HEK293 (cell line): ENCODE measurements at regions not wholly inside any gene's neighbourhood (a gene's known extent, or its start where the extent isn't known, plus 50 kb on each side); places are given as distances from the start of the nearest gene placed in this dataset.

Source experiments
- CTCF ChIA-PET: fragments of 350-600 bp; formaldehyde crosslinking; extraction: SDS; loops from one replicate; lab custom pipeline; 2021; ENCODE audit warnings: antibody characterized with exemption; lab: Yijun Ruan, JAX
- POLR2A ChIA-PET: fragments of 300-600 bp; formaldehyde crosslinking; extraction: SDS; loops from one replicate; lab custom pipeline; 2020; ENCODE audit warnings: antibody characterized with exemption, inconsistent platforms; lab: Yijun Ruan, JAX
- H3K27ac ChIP-seq: fragments of 200-500 bp; sonication (Bioruptor generic); 2 replicates; pipeline ENCODE4 v1.5.1; 2014; ENCODE audit warnings: low read depth, low read length, control low read depth, inconsistent platforms; ENCODE audit errors: extremely low read depth
- H3K36me3 ChIP-seq, 2 experiments: fragments of 200-500 bp in 1 of 2; sonication (Bioruptor generic) in 1 of 2; 1 replicate in 1 of 2; 2 replicates in 1 of 2; pipeline ENCODE4 v1.5.1; 2014 to 2017; ENCODE audit warnings: inconsistent platforms in 2 of 2, low read length in 2 of 2; ENCODE audit not compliant: control insufficient read depth in 2 of 2, insufficient read depth in 1 of 2
- H3K4me1 ChIP-seq: fragments of 200-500 bp; sonication (Bioruptor generic); 2 replicates; pipeline ENCODE4 v1.5.1; 2014; ENCODE audit warnings: mild to moderate bottlenecking, low read length, inconsistent platforms; ENCODE audit not compliant: control insufficient read depth, insufficient read depth
- H3K4me3 ChIP-seq: 2 replicates; pipeline ENCODE4 v1.5.1; 2011; ENCODE audit warnings: low read depth, mild to moderate bottlenecking, control low read depth, low read length, moderate library complexity
- H3K9me3 ChIP-seq: fragments of 200-500 bp; sonication (Bioruptor generic); 2 replicates; pipeline ENCODE4 v1.5.1; 2014; ENCODE audit warnings: low read depth, low read length, inconsistent platforms; ENCODE audit not compliant: control insufficient read depth, insufficient read depth
- BCL11B ChIP-seq: fragments of 450-650 bp; formaldehyde crosslinking; IDR thresholded peaks from 2 replicates; pipeline ENCODE4 v1.5.1; 2016; ENCODE audit warnings: low read depth, missing biosample characterization, missing genetic modification characterization
- PRDM2 ChIP-seq: fragments of 450-650 bp; formaldehyde crosslinking; IDR thresholded peaks from 2 replicates; pipeline ENCODE4 v1.5.1; 2016; ENCODE audit warnings: missing biosample characterization, missing genetic modification characterization, borderline replicate concordance
- RBAK ChIP-seq: fragments of 450-650 bp; formaldehyde crosslinking; IDR thresholded peaks from 2 replicates; pipeline ENCODE4 v1.5.1; 2016; ENCODE audit warnings: missing biosample characterization, missing genetic modification characterization
- WT1 ChIP-seq: fragments of 450-650 bp; formaldehyde crosslinking; IDR thresholded peaks from 2 replicates; pipeline ENCODE4 v1.5.1; 2016; ENCODE audit warnings: missing biosample characterization, missing genetic modification characterization
- YY1 ChIP-seq: fragments of 450-650 bp; formaldehyde crosslinking; IDR thresholded peaks from 2 replicates; pipeline ENCODE4 v1.5.1; 2018; ENCODE audit warnings: missing biosample characterization, missing genetic modification characterization
- ZIC2 ChIP-seq: fragments of 450-650 bp; formaldehyde crosslinking; IDR thresholded peaks from 2 replicates; pipeline ENCODE4 v1.5.1; 2016; ENCODE audit warnings: missing biosample characterization, missing genetic modification characterization
- ZNF169 ChIP-seq: fragments of 450-650 bp; formaldehyde crosslinking; IDR thresholded peaks from 2 replicates; pipeline ENCODE4 v1.5.1; 2016; ENCODE audit warnings: missing biosample characterization, missing genetic modification characterization
- ZNF510 ChIP-seq: fragments of 450-650 bp; formaldehyde crosslinking; IDR thresholded peaks from 2 replicates; pipeline ENCODE4 v1.5.1; 2018; ENCODE audit warnings: mild to moderate bottlenecking, missing genetic modification characterization, missing biosample characterization; ENCODE audit not compliant: insufficient replicate concordance
- ZNF514 ChIP-seq: fragments of 450-650 bp; formaldehyde crosslinking; IDR thresholded peaks from 2 replicates; pipeline ENCODE4 v1.5.1; 2016; ENCODE audit warnings: missing biosample characterization, missing genetic modification characterization
- ZNF529 ChIP-seq: fragments of 450-650 bp; formaldehyde crosslinking; IDR thresholded peaks from 2 replicates; pipeline ENCODE4 v1.5.1; 2017; ENCODE audit warnings: missing genetic modification characterization, missing biosample characterization; ENCODE audit not compliant: insufficient replicate concordance
- ZNF777 ChIP-seq: fragments of 450-650 bp; formaldehyde crosslinking; IDR thresholded peaks from 2 replicates; pipeline ENCODE4 v1.5.1; 2017; ENCODE audit warnings: missing biosample characterization, missing genetic modification characterization, borderline replicate concordance
- ZNF830 ChIP-seq: fragments of 450-650 bp; IDR thresholded peaks from 2 replicates; pipeline ENCODE4 v1.5.0; 2018; ENCODE audit warnings: missing biosample characterization, missing genetic modification characterization, low read depth, mild to moderate bottlenecking, moderate library complexity
- TF ChIP-seq, protein P1 (sequence below): sonication (generic); formaldehyde crosslinking; IDR thresholded peaks from 2 replicates; pipeline ENCODE4 v1.8.1; 2022; ENCODE audit warnings: mild to moderate bottlenecking, moderate library complexity, missing genetic modification reagents

DNA sequence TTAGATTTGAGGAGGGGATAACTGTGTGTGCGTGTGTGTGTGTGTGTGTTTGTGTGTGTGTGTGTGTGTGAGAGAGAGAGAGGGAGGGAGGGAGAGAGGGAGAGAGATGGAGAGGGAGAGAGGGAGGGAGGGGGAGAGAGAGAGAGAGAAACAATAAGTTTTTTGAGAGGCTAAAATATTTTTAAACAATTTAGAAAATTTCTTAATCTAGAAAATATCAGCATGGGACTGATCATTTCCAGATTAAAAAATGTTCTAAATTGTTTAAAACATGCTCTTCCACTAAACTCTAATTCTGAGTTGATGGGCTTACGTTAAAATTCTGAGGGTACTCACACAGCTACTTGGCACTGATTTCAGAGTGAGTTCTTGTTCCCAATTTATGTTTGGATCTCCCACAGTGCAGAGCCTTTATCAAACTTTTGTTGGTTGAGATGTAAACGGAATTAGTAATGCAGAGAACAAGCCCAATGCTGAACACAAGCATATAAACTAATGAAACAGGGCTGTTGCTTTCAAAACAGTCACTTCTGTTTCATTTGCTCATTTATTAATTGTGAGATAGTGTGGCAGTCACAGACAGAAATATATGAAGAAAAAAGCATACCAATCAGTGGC is 73.4 kb upstream of the RGS2 start (continued):
- no peak for TF ChIP-seq ZNF777
- no peak for TF ChIP-seq WT1 (tag by site-specific recombination)

- ChIA-PET CTCF (interaction anchor here (1.6 kb wide), 1 partner anchor 9 kb away, joined by 4 read pairs; no protein-coding TSS in a partner anchor), POLR2A (no interaction called here)
- no peak for TF ChIP-seq ZNF510 (tag by site-specific recombination)
- Histone ChIP-seq H3K36me3 (no peaks in the 10 kb centered on the region), H3K27ac (no peak overlapping the region), H3K4me3 (no peak overlapping the region), H3K9me3 (no peaks in the 10 kb centered on the region), H3K4me1 (no peaks in the 10 kb centered on the region)
Observed at GRCh38 chr1:192737306-192737705, 71.5 kb upstream of the RGS2 start.

GRCh38 chr1:192739476-192740184 is 69.2 kb upstream of the RGS2 start:
- TF ChIP-seq PRDM2 (tag by site-specific recombination) (no peak), ZIC2 (tag by site-specific recombination) (no peak), YY1 (tag by site-specific recombination) (no peak), ZNF830 (tag by site-specific recombination) (no peak), ZNF169 (no peak), ZNF529 (no peak), RBAK (tag by site-specific recombination) (no peak), BCL11B (tag by site-specific recombination) (no peak), ZNF514 (tag by site-specific recombination) (no peak)
- TF ChIP-seq, protein P1, sequence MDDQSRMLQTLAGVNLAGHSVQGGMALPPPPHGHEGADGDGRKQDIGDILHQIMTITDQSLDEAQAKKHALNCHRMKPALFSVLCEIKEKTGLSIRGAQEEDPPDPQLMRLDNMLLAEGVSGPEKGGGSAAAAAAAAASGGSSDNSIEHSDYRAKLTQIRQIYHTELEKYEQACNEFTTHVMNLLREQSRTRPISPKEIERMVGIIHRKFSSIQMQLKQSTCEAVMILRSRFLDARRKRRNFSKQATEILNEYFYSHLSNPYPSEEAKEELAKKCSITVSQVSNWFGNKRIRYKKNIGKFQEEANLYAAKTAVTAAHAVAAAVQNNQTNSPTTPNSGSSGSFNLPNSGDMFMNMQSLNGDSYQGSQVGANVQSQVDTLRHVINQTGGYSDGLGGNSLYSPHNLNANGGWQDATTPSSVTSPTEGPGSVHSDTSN (CRISPR knock-in tag), result no peak
- CTCF ChIA-PET, result no interaction called here
- Histone ChIP-seq H3K27ac (no peak overlapping the region), H3K36me3 (no peaks in the 10 kb centered on the region), H3K9me3 (no peaks in the 10 kb centered on the region), H3K4me3 (no peak overlapping the region), H3K4me1 (no peaks in the 10 kb centered on the region)
- POLR2A ChIA-PET, result no interaction called here
